ENCODE measurements at regions not wholly inside any gene's neighbourhood (a gene's known extent, or its start where the extent isn't known, plus 50 kb on each side); places are given as distances from the start of the nearest gene placed in this dataset.

DNA sequence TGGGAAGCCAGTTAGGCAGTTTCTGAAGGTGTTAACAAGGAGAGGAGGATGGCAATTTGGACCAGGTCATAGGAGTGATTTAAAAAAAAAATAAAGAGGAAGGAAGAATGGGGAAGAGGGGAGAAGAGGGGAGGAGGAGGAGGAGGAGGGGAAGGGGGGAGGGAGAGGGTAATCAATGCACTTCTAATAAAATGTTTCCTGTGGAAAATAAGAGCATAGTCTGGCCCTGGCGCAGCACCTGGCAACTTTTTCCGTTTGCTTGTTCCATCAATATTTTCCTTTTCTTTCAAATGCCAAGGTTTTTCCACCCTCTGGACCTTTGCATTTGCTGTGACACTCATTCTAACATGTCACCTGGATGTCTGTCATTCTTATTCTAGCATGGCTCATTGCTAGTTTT, 308.2 kb downstream of the PPP1R3A start:
- ChIA-PET POLR2A (ENCODE audit: unreplicated experiment) (no interaction called here), CTCF (no interaction called here)
- H4K91ac ChIP-seq (ENCODE audit: insufficient read depth, low read depth, low read length) = no peak overlapping the region
- no peaks in the 10 kb centered on the region for H4K20me1 ChIP-seq (ENCODE audit: insufficient read depth, low read length)
- no peak overlapping the region for H3K4me2 ChIP-seq (ENCODE audit: low read depth, low read length)
- H3K9ac ChIP-seq (ENCODE audit: low read depth, low read length) = no peak overlapping the region
- no peak for ATAC-seq (ENCODE audit: low read depth)
- no peaks in the 10 kb centered on the region for H3K36me3 ChIP-seq (ENCODE audit: control insufficient read depth, insufficient read depth, low read length)
- H2BK20ac ChIP-seq (ENCODE audit: low read depth, low read length) = no peak overlapping the region
- no peaks in the 10 kb centered on the region for H3K27me3 ChIP-seq (ENCODE audit: control insufficient read depth, insufficient read depth, low read length)
- no peak overlapping the region for H3K4ac ChIP-seq (ENCODE audit: low read depth, low read length)
- no peak overlapping the region for H2AFZ ChIP-seq (replicated peaks; ENCODE audit: low read length, poor library complexity)
- H3K9me1 ChIP-seq (ENCODE audit: insufficient read depth, low read length) = no peaks in the 10 kb centered on the region
- no peak overlapping the region for H4K5ac ChIP-seq (ENCODE audit: low read depth, low read length)
- H3K4me3 ChIP-seq (ENCODE audit: insufficient read depth, low read depth, low read length) = no peak overlapping the region
- no CpG with 5 or more reads among the region's 2 CpGs for WGBS, 2 experiments (ENCODE audit: extremely low coverage in 2 of 2, insufficient read length in 1 of 2)
- H3K56ac ChIP-seq (ENCODE audit: extremely low read depth, insufficient read depth, low read length) = no peak overlapping the region
- H3K14ac ChIP-seq (replicated peaks; ENCODE audit: low read depth, low read length) = no peak overlapping the region
- H2BK5ac ChIP-seq (ENCODE audit: low read depth, low read length, poor library complexity, severe bottlenecking) = no peak overlapping the region
- no peaks in the 10 kb centered on the region for H3K9me3 ChIP-seq (ENCODE audit: control insufficient read depth, insufficient read depth, low read length)
- no peaks in the 10 kb centered on the region for H3K79me1 ChIP-seq (ENCODE audit: low read depth in 1 of 2, low read length in 2 of 2)
- in situ Hi-C loops (cut with MboI; ENCODE audit: low sequenced_read_pairs) = no loop called here
- H3K23ac ChIP-seq (ENCODE audit: low read depth, low read length) = no peak overlapping the region
- no peak overlapping the region for H2AK5ac ChIP-seq (ENCODE audit: low read depth, low read length)
- H3K18ac ChIP-seq (ENCODE audit: low read depth, low read length) = no peak overlapping the region
- H3K4me1 ChIP-seq (ENCODE audit: control insufficient read depth, insufficient read depth, low read length) = no peaks in the 10 kb centered on the region
- TF ChIP-seq CHD1 (IDR thresholded peaks at IDR 0.05; ENCODE audit: low read depth, low read length) = no peak
- TF ChIP-seq MXI1 (IDR thresholded peaks at IDR 0.05; ENCODE audit: borderline replicate concordance, low read depth, low read length) = no peak
- TF ChIP-seq, protein P1, sequence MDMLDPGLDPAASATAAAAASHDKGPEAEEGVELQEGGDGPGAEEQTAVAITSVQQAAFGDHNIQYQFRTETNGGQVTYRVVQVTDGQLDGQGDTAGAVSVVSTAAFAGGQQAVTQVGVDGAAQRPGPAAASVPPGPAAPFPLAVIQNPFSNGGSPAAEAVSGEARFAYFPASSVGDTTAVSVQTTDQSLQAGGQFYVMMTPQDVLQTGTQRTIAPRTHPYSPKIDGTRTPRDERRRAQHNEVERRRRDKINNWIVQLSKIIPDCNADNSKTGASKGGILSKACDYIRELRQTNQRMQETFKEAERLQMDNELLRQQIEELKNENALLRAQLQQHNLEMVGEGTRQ (IDR thresholded peaks at IDR 0.05; ENCODE audit: low read depth, low read length) = no peak
- TF ChIP-seq MAFK (IDR thresholded peaks at IDR 0.05; ENCODE audit: low read depth, low read length) = no peak
- no peak for TF ChIP-seq SMC3 (IDR thresholded peaks at IDR 0.05; ENCODE audit: low read depth, low read length)
- TF ChIP-seq, protein P2, sequence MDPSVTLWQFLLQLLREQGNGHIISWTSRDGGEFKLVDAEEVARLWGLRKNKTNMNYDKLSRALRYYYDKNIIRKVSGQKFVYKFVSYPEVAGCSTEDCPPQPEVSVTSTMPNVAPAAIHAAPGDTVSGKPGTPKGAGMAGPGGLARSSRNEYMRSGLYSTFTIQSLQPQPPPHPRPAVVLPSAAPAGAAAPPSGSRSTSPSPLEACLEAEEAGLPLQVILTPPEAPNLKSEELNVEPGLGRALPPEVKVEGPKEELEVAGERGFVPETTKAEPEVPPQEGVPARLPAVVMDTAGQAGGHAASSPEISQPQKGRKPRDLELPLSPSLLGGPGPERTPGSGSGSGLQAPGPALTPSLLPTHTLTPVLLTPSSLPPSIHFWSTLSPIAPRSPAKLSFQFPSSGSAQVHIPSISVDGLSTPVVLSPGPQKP (IDR thresholded peaks at IDR 0.05; ENCODE audit: borderline replicate concordance, low read depth, low read length) = no peak
- no peak for TF ChIP-seq NFE2L2 (IDR thresholded peaks at IDR 0.05; ENCODE audit: low read depth, low read length)
- TF ChIP-seq RCOR1 (IDR thresholded peaks at IDR 0.05; ENCODE audit: insufficient replicate concordance, low read length) = no peak
- TF ChIP-seq POLR2A (IDR thresholded peaks at IDR 0.05; ENCODE audit: low read depth, low read length) = no peak
- no peak for TF ChIP-seq CEBPB (IDR thresholded peaks at IDR 0.05; ENCODE audit: low read depth, low read length)
- TF ChIP-seq RFX5 (IDR thresholded peaks at IDR 0.05; ENCODE audit: low read depth, low read length) = no peak
- TF ChIP-seq MAZ (IDR thresholded peaks at IDR 0.05; ENCODE audit: borderline replicate concordance, low read depth, low read length) = no peak
- no peak for TF ChIP-seq FOS (IDR thresholded peaks at IDR 0.05; ENCODE audit: low read depth, low read length)
- TF ChIP-seq RAD21 (IDR thresholded peaks at IDR 0.05; ENCODE audit: low read length) = no peak
- no peak for TF ChIP-seq BHLHE40 (IDR thresholded peaks at IDR 0.05; ENCODE audit: low read depth, low read length)
- TF ChIP-seq, protein P3, sequence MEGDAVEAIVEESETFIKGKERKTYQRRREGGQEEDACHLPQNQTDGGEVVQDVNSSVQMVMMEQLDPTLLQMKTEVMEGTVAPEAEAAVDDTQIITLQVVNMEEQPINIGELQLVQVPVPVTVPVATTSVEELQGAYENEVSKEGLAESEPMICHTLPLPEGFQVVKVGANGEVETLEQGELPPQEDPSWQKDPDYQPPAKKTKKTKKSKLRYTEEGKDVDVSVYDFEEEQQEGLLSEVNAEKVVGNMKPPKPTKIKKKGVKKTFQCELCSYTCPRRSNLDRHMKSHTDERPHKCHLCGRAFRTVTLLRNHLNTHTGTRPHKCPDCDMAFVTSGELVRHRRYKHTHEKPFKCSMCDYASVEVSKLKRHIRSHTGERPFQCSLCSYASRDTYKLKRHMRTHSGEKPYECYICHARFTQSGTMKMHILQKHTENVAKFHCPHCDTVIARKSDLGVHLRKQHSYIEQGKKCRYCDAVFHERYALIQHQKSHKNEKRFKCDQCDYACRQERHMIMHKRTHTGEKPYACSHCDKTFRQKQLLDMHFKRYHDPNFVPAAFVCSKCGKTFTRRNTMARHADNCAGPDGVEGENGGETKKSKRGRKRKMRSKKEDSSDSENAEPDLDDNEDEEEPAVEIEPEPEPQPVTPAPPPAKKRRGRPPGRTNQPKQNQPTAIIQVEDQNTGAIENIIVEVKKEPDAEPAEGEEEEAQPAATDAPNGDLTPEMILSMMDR (conservative IDR thresholded peaks at IDR 0.05; ENCODE audit: low read depth, low read length) = no peak
- no TSS peak for BruUV-seq (replicated peaks)
- H4K8ac ChIP-seq (ENCODE audit: low read depth in 2 of 2, low read length in 2 of 2) = no peak overlapping the region
- no peak overlapping the region for H2BK120ac ChIP-seq (ENCODE audit: low read depth, low read length)
- no peak overlapping the region for H2AK9ac ChIP-seq (replicated peaks; ENCODE audit: low read depth, low read length, poor library complexity)
- DNase-seq = no peak
- dilution Hi-C loops (cut with HindIII; ENCODE audit: low sequenced_read_pairs, unreplicated experiment) = no loop called here
- intact Hi-C loops (cut with micrococcal nuclease) = no loop called here
- H2BK15ac ChIP-seq (ENCODE audit: low read depth, low read length) = no peak overlapping the region
- H3K27ac ChIP-seq (ENCODE audit: insufficient read depth, low read length) = no peak overlapping the region

All from IMR-90 (cell line).